WTC11 (cell line): ENCODE measurements at regions not wholly inside any gene's neighbourhood (a gene's known extent, or its start where the extent isn't known, plus 50 kb on each side); places are given as distances from the start of the nearest gene placed in this dataset.

Source experiments
- ATAC-seq: fragments of 200-7000 bp; cut with Tn5 transposase; 2 replicates; pipeline ENCODE4 v1.10.0; 2021; ENCODE audit warnings: mild to moderate bottlenecking, moderate library complexity
- CTCF ChIA-PET: fragments of 300-600 bp; sonication (Branson Sonifier 250); formaldehyde crosslinking; loops from one replicate; lab custom pipeline; 2021; ENCODE audit warnings: antibody characterized with exemption; lab: Charles Lee
- POLR2A ChIA-PET: fragments of 350-600 bp; sonication (Branson Sonifier 250); formaldehyde crosslinking; loops from one replicate; lab custom pipeline; 2021; ENCODE audit warnings: antibody characterized with exemption; lab: Charles Lee
- DNase-seq: peaks from one replicate; pipeline ENCODE4 v3.0.0; 2021; ENCODE audit warnings: low spot score
- H3K27ac Mint-ChIP-seq: 2 replicates; pipeline ENCODE4 v1.8.0; 2021; ENCODE audit warnings: mixed read lengths
- H3K27me3 Mint-ChIP-seq: 2 replicates; pipeline ENCODE4 v1.8.0; 2021; ENCODE audit warnings: low read depth, mild to moderate bottlenecking, moderate library complexity, mixed read lengths
- H3K36me3 Mint-ChIP-seq: 2 replicates; pipeline ENCODE4 v1.8.0; 2021; ENCODE audit warnings: mixed read lengths
- H3K4me1 Mint-ChIP-seq: 2 replicates; pipeline ENCODE4 v1.8.0; 2022; ENCODE audit warnings: mixed read lengths
- H3K4me3 Mint-ChIP-seq: 2 replicates; pipeline ENCODE4 v1.8.0; 2021; ENCODE audit warnings: mild to moderate bottlenecking, moderate library complexity, mixed read lengths
- H3K9me3 Mint-ChIP-seq: 2 replicates; pipeline ENCODE4 v1.8.0; 2021; ENCODE audit warnings: mixed read lengths
- ELF4 ChIP-seq: sonication (generic); formaldehyde crosslinking; IDR thresholded peaks from 2 replicates; pipeline ENCODE4 v1.8.1; 2022; ENCODE audit warnings: low read depth, mild to moderate bottlenecking, moderate library complexity, missing genetic modification reagents
- EMX1 ChIP-seq: fragments of 250-450 bp; sonication (Bioruptor Pico); IDR thresholded peaks from 2 replicates; pipeline ENCODE4 v1.8.0; 2021; ENCODE audit warnings: mild to moderate bottlenecking
- FOXJ3 ChIP-seq: sonication (generic); formaldehyde crosslinking; IDR thresholded peaks from 2 replicates; pipeline ENCODE4 v1.9.0; 2021; ENCODE audit warnings: missing genetic modification reagents, mild to moderate bottlenecking, borderline replicate concordance
- GABPB1 ChIP-seq: sonication (generic); formaldehyde crosslinking; IDR thresholded peaks from 2 replicates; pipeline ENCODE4 v1.8.1; 2023; ENCODE audit warnings: mild to moderate bottlenecking, missing genetic modification reagents
- GRHL2 ChIP-seq: fragments of 250-450 bp; sonication (Bioruptor Pico); IDR thresholded peaks from 2 replicates; pipeline ENCODE4 v1.8.0; 2022; ENCODE audit warnings: mild to moderate bottlenecking, moderate library complexity; ENCODE audit not compliant: insufficient replicate concordance, severe bottlenecking
- JUN ChIP-seq: sonication (generic); formaldehyde crosslinking; IDR thresholded peaks from 2 replicates; pipeline ENCODE4 v1.8.0; 2023; ENCODE audit warnings: mild to moderate bottlenecking, missing genetic modification reagents
- MYBL2 ChIP-seq: sonication (generic); formaldehyde crosslinking; IDR thresholded peaks from 2 replicates; pipeline ENCODE4 v1.8.1; 2023; ENCODE audit warnings: mild to moderate bottlenecking, moderate library complexity, missing genetic modification reagents
- TEAD4 ChIP-seq: sonication (generic); formaldehyde crosslinking; IDR thresholded peaks from 2 replicates; pipeline ENCODE4 v1.8.0; 2022; ENCODE audit warnings: mild to moderate bottlenecking, missing genetic modification reagents
- ZNF219 ChIP-seq: sonication (generic); formaldehyde crosslinking; IDR thresholded peaks from 2 replicates; pipeline ENCODE4 v1.8.0; 2023; ENCODE audit warnings: missing genetic modification reagents, mild to moderate bottlenecking, borderline replicate concordance
- ZNF232 ChIP-seq: sonication (generic); formaldehyde crosslinking; IDR thresholded peaks from 2 replicates; pipeline ENCODE4 v1.8.0; 2022; ENCODE audit warnings: mild to moderate bottlenecking, missing genetic modification reagents
- ZNF416 ChIP-seq: fragments of 250-450 bp; sonication (Bioruptor Pico); IDR thresholded peaks from 2 replicates; pipeline ENCODE4 v1.9.0; 2021; ENCODE audit warnings: mild to moderate bottlenecking, inconsistent platforms
- TF ChIP-seq, protein P1 (sequence below): sonication (generic); formaldehyde crosslinking; IDR thresholded peaks from 2 replicates; pipeline ENCODE4 v1.8.0; 2023; ENCODE audit warnings: missing genetic modification reagents, mild to moderate bottlenecking, borderline replicate concordance
- TF ChIP-seq, protein P2 (sequence below): fragments of 250-450 bp; sonication (Bioruptor Pico); IDR thresholded peaks from 2 replicates; pipeline ENCODE4 v2.1.2; 2022; ENCODE audit warnings: mild to moderate bottlenecking, moderate library complexity
- TF ChIP-seq, protein P3 (sequence below): sonication (generic); formaldehyde crosslinking; IDR thresholded peaks from 2 replicates; pipeline ENCODE4 v1.8.0; 2022; ENCODE audit warnings: mild to moderate bottlenecking, missing genetic modification reagents
- TF ChIP-seq, protein P4 (sequence below): fragments of 250-450 bp; sonication (Bioruptor Pico); IDR thresholded peaks from 2 replicates; pipeline ENCODE4 v1.9.0; 2021; ENCODE audit warnings: moderate library complexity, mild to moderate bottlenecking, inconsistent platforms, borderline replicate concordance
- TF ChIP-seq, protein P5 (sequence below): sonication (generic); formaldehyde crosslinking; IDR thresholded peaks from 2 replicates; pipeline ENCODE4 v1.8.1; 2023; ENCODE audit warnings: mild to moderate bottlenecking, missing genetic modification reagents, moderate library complexity
- TF ChIP-seq, protein P6 (sequence below): fragments of 200-600 bp; IDR thresholded peaks from 2 replicates; pipeline ENCODE4 v1.8.0; 2022; ENCODE audit warnings: antibody characterized with exemption

DNA sequence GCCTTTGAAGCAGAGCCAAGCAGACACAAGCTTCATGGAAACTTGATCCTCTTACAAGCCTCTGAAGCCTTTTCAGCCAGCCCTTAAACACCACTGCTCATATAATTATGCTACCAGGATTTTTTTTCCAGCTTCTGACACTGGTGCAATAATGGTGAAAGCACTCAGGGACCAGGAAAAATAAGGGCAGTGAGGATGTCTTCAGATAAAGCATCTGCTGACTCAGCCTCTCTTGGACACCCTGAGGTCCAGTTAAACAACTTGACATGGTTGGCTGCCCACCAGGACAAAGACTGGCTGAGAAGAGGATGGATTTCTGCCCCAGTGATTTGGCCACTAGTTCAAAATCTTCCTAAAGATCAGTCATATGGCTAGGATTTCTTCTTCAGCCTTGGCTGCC, 124.2 kb upstream of the N4BP1 start (continued):
- TF ChIP-seq, protein P1, sequence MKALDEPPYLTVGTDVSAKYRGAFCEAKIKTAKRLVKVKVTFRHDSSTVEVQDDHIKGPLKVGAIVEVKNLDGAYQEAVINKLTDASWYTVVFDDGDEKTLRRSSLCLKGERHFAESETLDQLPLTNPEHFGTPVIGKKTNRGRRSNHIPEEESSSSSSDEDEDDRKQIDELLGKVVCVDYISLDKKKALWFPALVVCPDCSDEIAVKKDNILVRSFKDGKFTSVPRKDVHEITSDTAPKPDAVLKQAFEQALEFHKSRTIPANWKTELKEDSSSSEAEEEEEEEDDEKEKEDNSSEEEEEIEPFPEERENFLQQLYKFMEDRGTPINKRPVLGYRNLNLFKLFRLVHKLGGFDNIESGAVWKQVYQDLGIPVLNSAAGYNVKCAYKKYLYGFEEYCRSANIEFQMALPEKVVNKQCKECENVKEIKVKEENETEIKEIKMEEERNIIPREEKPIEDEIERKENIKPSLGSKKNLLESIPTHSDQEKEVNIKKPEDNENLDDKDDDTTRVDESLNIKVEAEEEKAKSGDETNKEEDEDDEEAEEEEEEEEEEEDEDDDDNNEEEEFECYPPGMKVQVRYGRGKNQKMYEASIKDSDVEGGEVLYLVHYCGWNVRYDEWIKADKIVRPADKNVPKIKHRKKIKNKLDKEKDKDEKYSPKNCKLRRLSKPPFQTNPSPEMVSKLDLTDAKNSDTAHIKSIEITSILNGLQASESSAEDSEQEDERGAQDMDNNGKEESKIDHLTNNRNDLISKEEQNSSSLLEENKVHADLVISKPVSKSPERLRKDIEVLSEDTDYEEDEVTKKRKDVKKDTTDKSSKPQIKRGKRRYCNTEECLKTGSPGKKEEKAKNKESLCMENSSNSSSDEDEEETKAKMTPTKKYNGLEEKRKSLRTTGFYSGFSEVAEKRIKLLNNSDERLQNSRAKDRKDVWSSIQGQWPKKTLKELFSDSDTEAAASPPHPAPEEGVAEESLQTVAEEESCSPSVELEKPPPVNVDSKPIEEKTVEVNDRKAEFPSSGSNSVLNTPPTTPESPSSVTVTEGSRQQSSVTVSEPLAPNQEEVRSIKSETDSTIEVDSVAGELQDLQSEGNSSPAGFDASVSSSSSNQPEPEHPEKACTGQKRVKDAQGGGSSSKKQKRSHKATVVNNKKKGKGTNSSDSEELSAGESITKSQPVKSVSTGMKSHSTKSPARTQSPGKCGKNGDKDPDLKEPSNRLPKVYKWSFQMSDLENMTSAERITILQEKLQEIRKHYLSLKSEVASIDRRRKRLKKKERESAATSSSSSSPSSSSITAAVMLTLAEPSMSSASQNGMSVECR (CRISPR knock-in tag): no peak
- no peak for TF ChIP-seq ZNF416 (CRISPR knock-in tag)
- no peak for TF ChIP-seq FOXJ3
- TF ChIP-seq, protein P2, sequence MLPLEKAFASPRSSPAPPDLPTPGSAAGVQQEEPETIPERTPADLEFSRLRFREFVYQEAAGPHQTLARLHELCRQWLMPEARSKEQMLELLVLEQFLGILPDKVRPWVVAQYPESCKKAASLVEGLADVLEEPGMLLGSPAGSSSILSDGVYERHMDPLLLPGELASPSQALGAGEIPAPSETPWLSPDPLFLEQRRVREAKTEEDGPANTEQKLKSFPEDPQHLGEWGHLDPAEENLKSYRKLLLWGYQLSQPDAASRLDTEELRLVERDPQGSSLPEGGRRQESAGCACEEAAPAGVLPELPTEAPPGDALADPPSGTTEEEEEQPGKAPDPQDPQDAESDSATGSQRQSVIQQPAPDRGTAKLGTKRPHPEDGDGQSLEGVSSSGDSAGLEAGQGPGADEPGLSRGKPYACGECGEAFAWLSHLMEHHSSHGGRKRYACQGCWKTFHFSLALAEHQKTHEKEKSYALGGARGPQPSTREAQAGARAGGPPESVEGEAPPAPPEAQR: no peak

DNA sequence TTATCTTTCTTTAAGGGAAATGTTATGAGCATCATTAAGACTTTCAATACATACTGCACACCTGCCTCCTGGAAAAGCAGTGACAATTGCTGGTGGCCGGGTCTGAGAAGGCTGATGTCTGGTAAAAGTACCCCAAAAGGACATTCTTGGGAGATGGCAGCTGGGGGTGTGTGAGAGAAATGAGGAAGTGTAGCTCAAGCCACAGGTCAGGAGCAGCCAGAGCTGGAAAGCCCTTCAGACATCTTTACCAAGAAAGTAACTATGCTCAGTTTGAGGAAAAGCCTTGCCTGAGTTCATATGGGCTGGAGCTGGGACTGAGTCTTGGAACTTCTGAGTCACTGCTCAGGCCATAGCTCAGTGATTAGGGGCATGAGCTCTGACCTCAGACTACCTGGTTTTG, 94.7 kb upstream of the N4BP1 start:
- Mint-ChIP-seq H3K4me1 (no peaks in the 10 kb centered on the region), H3K4me3 (no peak overlapping the region), H3K36me3 (no peaks in the 10 kb centered on the region), H3K9me3 (peaks cover 11% of the 10 kb centered on the region), H3K27me3 (peaks cover 3% of the 10 kb centered on the region; the same call in 1 of the 2 replicates), H3K27ac (no peak overlapping the region)
- CTCF ChIA-PET: interaction anchor here (1.1 kb wide), 1 partner anchor 644 kb away, joined by 5 read pairs; no protein-coding TSS in a partner anchor
- POLR2A ChIA-PET: no interaction called here
- no peak for ATAC-seq
- TF ChIP-seq, protein P3, sequence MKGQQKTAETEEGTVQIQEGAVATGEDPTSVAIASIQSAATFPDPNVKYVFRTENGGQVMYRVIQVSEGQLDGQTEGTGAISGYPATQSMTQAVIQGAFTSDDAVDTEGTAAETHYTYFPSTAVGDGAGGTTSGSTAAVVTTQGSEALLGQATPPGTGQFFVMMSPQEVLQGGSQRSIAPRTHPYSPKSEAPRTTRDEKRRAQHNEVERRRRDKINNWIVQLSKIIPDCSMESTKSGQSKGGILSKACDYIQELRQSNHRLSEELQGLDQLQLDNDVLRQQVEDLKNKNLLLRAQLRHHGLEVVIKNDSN: no peak
- TF ChIP-seq JUN (CRISPR knock-in tag): no peak
- TF ChIP-seq, protein P4, sequence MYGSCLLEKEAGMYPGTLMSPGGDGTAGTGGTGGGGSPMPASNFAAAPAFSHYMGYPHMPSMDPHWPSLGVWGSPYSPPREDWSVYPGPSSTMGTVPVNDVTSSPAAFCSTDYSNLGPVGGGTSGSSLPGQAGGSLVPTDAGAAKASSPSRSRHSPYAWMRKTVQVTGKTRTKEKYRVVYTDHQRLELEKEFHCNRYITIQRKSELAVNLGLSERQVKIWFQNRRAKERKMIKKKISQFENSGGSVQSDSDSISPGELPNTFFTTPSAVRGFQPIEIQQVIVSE (CRISPR knock-in tag): no peak
- TF ChIP-seq ZNF219 (CRISPR knock-in tag): no peak
- TF ChIP-seq EMX1: no peak
- DNase-seq: no peak

DNA sequence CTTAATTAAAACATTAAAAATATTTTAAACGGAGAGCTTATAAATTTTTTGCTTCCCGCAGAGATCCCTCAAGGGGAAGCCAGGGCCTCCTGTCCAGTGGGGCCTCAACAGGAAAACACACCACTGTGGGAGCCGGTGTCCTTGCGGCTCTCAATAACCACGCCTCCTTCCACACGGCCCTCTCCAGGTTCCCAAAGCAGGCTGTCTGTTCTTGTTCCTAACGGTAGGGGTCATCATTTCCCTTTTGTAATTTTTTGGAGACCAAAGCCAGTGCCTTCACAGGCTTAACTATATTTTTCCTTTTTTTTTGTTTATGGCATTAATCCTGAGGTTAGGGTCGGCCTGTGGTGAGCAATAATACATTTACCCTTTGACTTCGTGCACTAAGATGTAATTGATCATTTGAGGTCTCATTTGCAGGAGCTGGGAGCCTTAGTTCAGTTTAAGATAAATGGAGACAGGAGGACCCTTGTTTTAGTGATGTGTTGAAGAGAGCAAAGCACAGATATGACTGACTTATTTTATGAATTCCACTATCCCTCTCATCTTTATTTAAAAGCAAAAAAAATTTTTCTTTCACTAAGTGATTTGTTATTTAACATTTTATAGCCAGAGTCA, 77.5 kb upstream of the N4BP1 start:
- Mint-ChIP-seq H3K9me3 (no peaks in the 10 kb centered on the region), H3K36me3 (no peaks in the 10 kb centered on the region), H3K4me3 (no peak overlapping the region), H3K27ac (no peak overlapping the region), H3K4me1 (peaks cover 2% of the 10 kb centered on the region; the same call in 1 of the 2 replicates), H3K27me3 (no peaks in the 10 kb centered on the region)
- ChIA-PET CTCF (interaction anchor here (0.9 to 2.8 kb wide), 9 partner anchors 41 to 662 kb away, joined by 3 to 10 read pairs (median 3); no protein-coding TSS in a partner anchor), POLR2A (no interaction called here)
- DNase-seq (peak; percentile 60), ATAC-seq (peak; percentile 91)
- TF ChIP-seq TEAD4 (CRISPR knock-in tag): no peak
- TF ChIP-seq GRHL2: no peak
- no peak for TF ChIP-seq ELF4 (CRISPR knock-in tag)
- no peak for TF ChIP-seq MYBL2
- TF ChIP-seq, protein P5, sequence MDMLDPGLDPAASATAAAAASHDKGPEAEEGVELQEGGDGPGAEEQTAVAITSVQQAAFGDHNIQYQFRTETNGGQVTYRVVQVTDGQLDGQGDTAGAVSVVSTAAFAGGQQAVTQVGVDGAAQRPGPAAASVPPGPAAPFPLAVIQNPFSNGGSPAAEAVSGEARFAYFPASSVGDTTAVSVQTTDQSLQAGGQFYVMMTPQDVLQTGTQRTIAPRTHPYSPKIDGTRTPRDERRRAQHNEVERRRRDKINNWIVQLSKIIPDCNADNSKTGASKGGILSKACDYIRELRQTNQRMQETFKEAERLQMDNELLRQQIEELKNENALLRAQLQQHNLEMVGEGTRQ: no peak
- TF ChIP-seq GABPB1 (CRISPR knock-in tag): no peak
- no peak for TF ChIP-seq FOXJ3
- TF ChIP-seq, protein P6, sequence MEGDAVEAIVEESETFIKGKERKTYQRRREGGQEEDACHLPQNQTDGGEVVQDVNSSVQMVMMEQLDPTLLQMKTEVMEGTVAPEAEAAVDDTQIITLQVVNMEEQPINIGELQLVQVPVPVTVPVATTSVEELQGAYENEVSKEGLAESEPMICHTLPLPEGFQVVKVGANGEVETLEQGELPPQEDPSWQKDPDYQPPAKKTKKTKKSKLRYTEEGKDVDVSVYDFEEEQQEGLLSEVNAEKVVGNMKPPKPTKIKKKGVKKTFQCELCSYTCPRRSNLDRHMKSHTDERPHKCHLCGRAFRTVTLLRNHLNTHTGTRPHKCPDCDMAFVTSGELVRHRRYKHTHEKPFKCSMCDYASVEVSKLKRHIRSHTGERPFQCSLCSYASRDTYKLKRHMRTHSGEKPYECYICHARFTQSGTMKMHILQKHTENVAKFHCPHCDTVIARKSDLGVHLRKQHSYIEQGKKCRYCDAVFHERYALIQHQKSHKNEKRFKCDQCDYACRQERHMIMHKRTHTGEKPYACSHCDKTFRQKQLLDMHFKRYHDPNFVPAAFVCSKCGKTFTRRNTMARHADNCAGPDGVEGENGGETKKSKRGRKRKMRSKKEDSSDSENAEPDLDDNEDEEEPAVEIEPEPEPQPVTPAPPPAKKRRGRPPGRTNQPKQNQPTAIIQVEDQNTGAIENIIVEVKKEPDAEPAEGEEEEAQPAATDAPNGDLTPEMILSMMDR: peak; percentile 35; the same call in 1 of the 2 replicates
- no peak for TF ChIP-seq ZNF232 (CRISPR knock-in tag)
